WERI-Rb-1 (cell line): ENCODE measurements at regions not wholly inside any gene's neighbourhood (a gene's known extent, or its start where the extent isn't known, plus 50 kb on each side); places are given as distances from the start of the nearest gene placed in this dataset.

Experiments used
- DNase-seq: peaks from one replicate; pipeline ENCODE4 v3.0.0-alpha.2; 2020
- H3K27ac ChIP-seq: fragments of 250-450 bp; sonication (Bioruptor Pico); 2 replicates; pipeline ENCODE4 v1.5.1; 2020; ENCODE audit warnings: mild to moderate bottlenecking, moderate library complexity
- H3K27me3 ChIP-seq: fragments of 250-450 bp; sonication (Bioruptor Pico); 2 replicates; pipeline ENCODE4 v1.5.1; 2021; ENCODE audit warnings: mild to moderate bottlenecking, low read depth, moderate library complexity; ENCODE audit not compliant: insufficient read depth, severe bottlenecking
- H3K36me3 ChIP-seq: fragments of 250-450 bp; sonication (Bioruptor Pico); 2 replicates; pipeline ENCODE4 v1.5.1; 2020; ENCODE audit warnings: mild to moderate bottlenecking, moderate library complexity
- H3K4me3 ChIP-seq: 2 replicates; pipeline ENCODE4 v1.5.1; 2011; ENCODE audit warnings: low read depth, mild to moderate bottlenecking, control low read depth, low read length
- H3K9me3 ChIP-seq: fragments of 250-450 bp; sonication (Bioruptor Pico); 2 replicates; pipeline ENCODE4 v1.5.1; 2021; ENCODE audit warnings: mild to moderate bottlenecking, moderate library complexity; ENCODE audit not compliant: severe bottlenecking
- CTCF ChIP-seq: IDR thresholded peaks from 2 replicates; pipeline ENCODE4 v1.5.1; 2011; ENCODE audit warnings: low read depth, mild to moderate bottlenecking, control low read depth, inconsistent platforms, low read length

DNA sequence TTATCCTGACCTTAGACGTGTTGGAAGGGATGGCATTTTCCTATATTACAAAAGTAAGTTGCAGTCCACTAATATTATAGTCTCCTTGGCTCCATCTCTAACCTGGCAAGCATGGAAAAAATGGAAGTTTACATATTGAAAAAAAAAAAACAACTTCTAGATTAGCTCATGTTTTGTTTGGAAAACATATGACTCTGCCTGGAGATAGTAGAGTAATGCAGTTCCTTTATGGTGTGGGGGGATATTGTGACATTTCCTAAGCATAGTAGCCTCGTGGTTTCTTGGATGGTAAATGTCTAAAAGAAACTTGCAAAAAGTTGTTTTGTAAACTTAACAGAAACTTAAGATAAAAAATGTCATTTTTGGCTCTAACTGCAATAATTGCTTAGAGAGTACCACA, 244.4 kb upstream of the FBXL7 start:
- Histone ChIP-seq H3K36me3 (no peaks in the 10 kb centered on the region), H3K27ac (no peak overlapping the region)
- TF ChIP-seq CTCF, result no peak

GRCh38 chr5:15254607-15255006, 245.4 kb upstream of the FBXL7 start:
- TF ChIP-seq CTCF, result no peak
- Histone ChIP-seq H3K9me3 (no peaks in the 10 kb centered on the region), H3K4me3 (no peak overlapping the region), H3K36me3 (no peaks in the 10 kb centered on the region), H3K27me3 (no peaks in the 10 kb centered on the region), H3K27ac (no peak overlapping the region)
- no peak for DNase-seq

More for the DNA sequence above, 244.4 kb upstream of the FBXL7 start:
- Histone ChIP-seq H3K4me3 (no peak overlapping the region), H3K9me3 (no peaks in the 10 kb centered on the region), H3K27me3 (no peaks in the 10 kb centered on the region)
- no peak for DNase-seq

- no peak overlapping the region for H3K4me3 ChIP-seq
- H3K36me3 ChIP-seq, result no peaks in the 10 kb centered on the region
- TF ChIP-seq CTCF, result no peak
- H3K27ac ChIP-seq, result no peak overlapping the region
- H3K9me3 ChIP-seq, result no peaks in the 10 kb centered on the region
- H3K27me3 ChIP-seq, result no peaks in the 10 kb centered on the region
- no peak for DNase-seq
Measured at GRCh38 chr5:15252331-15252730, 247.6 kb upstream of the FBXL7 start.

DNA sequence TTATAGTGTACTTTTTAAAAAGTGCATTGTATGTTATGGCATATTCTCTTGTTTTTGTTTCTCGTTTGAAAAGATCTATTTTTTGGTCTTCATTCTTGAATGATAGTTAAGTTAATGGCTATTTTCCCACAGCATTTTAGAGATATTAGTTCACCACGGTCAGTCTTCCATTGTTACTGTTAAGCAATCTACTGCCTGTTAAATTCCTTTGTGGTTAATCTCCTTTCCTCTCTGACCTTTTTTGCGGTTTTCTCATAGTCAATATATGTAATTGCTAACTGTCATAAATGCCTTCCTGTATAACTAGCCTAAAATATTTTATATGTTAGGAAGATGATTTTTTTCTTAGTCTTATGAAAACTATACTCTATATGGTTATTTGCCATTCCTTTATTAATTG, 250.8 kb upstream of the FBXL7 start:
- H3K27me3 ChIP-seq, result no peaks in the 10 kb centered on the region
- TF ChIP-seq CTCF, result no peak
- no peaks in the 10 kb centered on the region for H3K36me3 ChIP-seq
- peaks cover 2% of the 10 kb centered on the region for H3K9me3 ChIP-seq
- H3K27ac ChIP-seq, result no peak overlapping the region
- no peak for DNase-seq
- H3K4me3 ChIP-seq, result no peak overlapping the region

DNA sequence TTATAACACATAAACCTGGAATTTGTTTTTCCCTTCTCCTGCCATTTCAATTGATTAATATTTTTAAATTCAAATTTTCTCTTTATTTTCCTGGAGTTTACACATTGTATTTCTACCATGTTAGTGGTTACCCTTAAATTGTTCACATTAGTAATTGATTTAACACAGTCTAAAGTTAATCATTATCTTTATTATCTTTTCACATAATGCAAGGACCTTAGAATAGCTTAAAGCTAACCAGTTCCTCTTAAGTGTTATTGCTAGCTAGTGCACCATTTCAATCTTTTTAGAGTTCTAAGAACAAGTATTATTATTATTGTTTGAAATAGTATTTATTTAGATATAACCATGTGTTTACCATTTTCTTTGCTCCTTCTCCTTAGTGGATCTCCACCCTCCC, 251.2 kb upstream of the FBXL7 start:
- Histone ChIP-seq H3K36me3 (no peaks in the 10 kb centered on the region), H3K27me3 (no peaks in the 10 kb centered on the region), H3K27ac (no peak overlapping the region), H3K4me3 (no peak overlapping the region), H3K9me3 (peaks cover 2% of the 10 kb centered on the region)
- DNase-seq, result no peak
- TF ChIP-seq CTCF, result no peak

DNA sequence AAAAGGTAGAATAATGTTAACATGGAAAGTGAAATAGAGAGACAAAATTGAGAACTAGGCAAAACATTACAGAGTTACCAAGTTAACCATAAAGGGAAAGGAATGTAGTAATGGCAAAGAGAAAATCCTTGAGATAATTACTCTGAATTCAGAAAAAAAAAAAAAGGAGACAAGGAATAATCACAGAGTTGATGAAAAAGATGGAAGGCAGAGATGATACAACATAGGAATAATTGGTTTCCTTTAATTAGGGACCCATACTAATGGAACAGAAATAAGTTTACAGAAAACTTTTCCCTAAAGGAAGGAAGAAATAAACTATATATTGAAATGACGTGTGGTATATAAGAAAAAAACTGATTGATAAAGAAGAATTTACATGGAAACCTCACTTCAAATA, 254.1 kb upstream of the FBXL7 start:
- TF ChIP-seq CTCF, result no peak
- H3K9me3 ChIP-seq, result peaks cover 2% of the 10 kb centered on the region
- H3K36me3 ChIP-seq, result no peaks in the 10 kb centered on the region
- DNase-seq, result no peak
- no peak overlapping the region for H3K4me3 ChIP-seq
- H3K27ac ChIP-seq, result no peak overlapping the region
- H3K27me3 ChIP-seq, result no peaks in the 10 kb centered on the region
